Kidney tubule cell (primary cell): ENCODE measurements at regions not wholly inside any gene's neighbourhood (a gene's known extent, or its start where the extent isn't known, plus 50 kb on each side); places are given as distances from the start of the nearest gene placed in this dataset.
"Not testable (repeated sequence)": the region's sequence is repeated elsewhere in the genome, so short reads cannot be mapped to it uniquely, and the experiment has no call there.

Experiments
- DNase-seq: peaks from one replicate; pipeline ENCODE4 v3.0.0-alpha.2; 2018; ENCODE audit warnings: low spot score

DNA sequence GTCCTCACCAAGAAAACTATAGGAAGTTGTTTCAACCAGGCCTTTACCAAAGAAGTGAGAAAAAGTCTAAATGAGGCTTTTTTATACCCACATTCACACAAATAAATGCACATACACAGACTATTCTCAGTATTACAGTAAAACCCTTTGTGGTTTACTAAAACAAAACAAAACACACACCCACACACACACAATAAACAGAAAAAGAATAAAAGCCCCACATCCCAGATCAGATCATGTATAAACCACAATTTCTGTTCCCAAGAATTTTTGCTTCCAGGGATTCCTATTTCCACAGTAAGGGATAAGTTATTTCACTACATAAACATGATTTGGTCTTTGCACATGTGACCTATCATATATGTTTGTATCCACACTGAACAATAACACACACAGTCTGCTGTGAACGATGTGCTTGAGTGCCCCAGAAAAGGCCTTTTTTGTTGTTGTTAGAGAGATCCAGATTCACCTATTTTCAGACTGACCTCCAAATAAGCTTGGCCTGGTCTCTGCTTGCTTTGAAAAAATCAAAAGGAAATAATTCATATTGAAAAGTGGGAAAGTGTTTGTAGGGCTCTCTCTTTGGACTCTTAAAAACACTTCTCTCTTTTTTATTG is 283.4 kb upstream of the ATP11B start:
- no peak for DNase-seq

DNA sequence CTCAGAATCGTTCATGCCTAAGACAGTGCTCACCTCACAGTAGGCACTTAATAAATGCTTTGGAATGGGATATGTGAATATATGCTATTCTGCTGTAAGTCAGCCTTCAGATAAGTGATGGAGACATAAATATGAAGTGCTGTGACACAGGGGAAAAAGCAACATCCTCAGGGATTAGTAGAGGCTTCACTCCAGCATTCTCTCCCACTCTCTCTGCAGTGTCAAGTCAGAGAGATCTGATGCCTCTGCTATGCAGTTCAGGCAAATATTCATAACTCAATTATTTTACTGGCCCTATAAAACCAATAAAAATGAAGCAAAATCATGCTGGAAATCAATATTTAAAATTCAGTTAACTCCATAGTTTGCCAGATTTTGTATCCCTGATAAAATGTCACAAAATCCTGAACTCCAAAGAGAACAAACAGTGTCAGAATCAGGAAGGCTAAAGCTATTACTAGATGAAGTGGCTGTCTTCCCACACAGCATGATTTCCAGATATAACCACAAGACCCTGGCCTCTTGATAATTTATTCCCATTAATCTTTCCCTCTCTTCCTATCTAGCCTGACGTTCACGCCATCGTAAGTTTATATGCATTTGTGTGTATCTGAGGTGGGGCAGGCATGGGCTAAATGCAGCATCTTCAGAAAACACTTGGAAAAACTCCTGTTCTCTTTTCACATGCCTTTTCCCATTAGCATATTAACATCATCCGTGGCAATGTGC is 278.9 kb upstream of the ATP11B start:
- DNase-seq, result no peak

- DNase-seq, result no peak
Measured at GRCh38 chr3:182516597-182517336, 276.5 kb upstream of the ATP11B start.

DNA sequence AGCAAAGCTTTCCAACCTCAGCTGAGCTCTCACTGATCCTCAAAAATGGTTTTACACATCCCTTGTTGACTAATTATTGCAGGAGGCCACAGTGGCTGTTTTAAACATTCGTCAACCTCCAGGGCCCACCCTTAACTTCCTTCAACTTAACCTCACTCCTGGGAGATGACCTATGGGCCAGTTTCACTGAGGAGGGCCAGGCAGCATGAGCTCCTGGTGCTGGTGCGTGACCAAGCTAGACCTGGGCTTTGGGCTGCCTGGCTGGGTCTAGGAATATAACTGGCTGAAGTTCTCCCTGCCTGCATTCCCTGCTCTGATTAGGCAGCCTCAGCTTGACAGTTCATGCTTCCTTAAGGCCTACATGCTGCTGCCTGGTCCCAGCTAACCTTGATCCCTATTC is 273.7 kb upstream of the ATP11B start:
- peak; percentile 26 for DNase-seq

GRCh38 chr3:182521339-182521738 is 272.0 kb upstream of the ATP11B start:
- no peak for DNase-seq

- not testable (repeated sequence) for DNase-seq
Measured at GRCh38 chr3:182523424-182523823, 269.9 kb upstream of the ATP11B start.

DNA sequence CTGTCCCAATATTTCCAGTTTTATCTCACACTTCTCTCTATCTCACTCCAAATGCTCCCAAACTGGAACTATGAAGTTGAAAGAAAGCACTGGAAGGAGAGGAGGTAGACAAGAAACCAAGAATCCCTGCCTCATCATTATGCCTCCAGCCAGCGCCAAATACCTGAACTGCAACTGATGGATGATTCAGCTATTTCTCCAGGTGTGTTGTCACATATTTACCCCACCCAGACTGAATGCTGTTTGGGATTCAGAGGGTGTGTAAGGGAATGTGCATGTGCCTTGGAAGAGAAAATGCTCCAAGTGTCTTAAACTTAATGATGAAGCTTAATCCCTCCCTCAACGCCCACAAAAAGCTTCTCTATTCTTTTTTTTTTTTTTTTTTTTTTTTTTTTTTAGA is 269.5 kb upstream of the ATP11B start:
- peak; percentile 35 for DNase-seq

DNA sequence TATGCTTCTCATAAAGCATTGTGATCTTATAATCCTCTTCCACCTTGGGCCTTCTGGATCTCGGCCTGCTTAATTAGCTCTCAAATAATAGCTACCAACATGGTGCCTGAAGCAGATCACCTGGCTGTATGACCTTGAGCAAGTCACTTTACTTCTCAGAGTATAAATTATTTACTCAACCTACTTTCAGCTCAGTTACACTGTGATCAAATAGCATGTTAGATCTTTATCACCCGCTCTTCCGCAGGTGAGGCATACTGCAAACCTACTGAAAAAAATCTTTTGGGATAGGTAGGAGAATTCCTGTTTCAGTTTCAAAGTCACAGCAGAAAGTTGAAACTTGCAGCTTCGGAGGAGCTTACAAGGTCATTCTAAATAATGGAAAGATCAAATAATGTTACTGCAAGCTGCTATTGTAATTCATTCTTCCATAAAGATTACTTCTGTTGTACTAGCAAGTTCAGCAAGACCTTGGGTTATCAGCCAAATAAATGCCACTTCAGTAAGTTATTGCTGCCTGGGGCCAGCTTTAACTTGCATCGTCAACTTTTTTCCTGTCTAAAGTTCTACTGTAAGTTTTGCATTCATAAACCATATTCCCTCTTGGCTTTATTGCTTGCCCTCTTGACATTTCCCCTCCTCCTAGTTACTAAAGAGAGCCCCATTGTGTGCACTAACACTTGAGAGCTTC is 268.4 kb upstream of the ATP11B start:
- no peak for DNase-seq

GRCh38 chr3:182525766-182526374 is 267.4 kb upstream of the ATP11B start:
- no peak for DNase-seq

DNA sequence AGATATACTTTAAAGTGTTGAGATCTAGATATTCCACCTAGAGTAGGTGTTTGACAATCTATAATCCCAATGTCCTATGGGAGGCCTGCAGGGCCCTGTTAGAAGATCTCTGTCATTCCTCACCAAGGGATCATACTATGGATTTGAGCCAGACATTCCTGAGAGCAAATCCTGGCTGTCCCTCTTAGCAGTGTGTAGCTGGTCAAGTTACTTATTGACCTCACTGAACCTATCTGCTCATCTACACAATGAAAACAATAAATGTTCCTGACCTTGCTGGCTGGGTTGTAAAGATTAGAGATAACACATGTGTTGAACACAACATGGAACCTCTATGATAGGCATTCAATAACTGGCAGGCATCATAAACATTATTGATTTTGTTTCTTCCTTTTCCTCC is 265.6 kb upstream of the ATP11B start:
- DNase-seq, result peak; percentile 84

GRCh38 chr3:182530316-182530715 is 263.0 kb upstream of the ATP11B start:
- DNase-seq, result no peak

DNA sequence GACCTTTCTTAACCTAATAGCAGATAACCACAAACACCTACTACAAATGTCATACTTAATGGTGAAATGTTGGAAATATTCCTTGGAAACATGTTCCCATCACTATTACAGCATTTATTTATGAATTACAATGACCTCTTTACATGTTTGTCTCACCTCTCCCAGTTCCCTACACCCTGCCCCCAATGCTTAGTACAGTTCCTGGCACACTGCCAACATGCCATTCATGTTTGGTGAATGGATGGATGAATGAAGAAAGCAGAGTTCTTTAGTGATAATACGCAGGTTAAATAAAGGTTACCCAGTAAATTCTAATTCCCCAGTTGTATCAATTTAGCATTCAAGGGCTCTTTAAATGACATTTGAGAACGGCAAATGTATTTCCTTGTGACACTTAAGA is 259.9 kb upstream of the ATP11B start:
- peak; percentile 58 for DNase-seq

DNA sequence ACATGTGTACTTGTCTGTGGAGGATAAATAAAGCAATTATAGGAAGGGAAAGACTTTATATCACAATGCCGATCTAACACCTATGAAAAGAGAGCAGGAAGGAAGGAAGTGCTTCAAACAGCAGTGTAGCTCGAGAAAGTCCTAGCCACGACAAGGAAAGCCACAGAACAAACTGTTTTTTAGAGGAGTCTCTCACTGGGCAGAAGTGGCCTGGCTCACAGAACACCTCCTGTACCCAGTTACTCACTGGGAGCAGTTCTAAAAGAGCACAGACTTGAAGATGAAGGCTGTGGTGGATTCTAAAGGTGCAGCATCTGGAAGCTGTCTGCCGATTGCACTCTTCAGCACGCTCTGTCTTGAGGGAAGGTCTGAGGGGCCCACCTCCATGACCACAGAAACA is 248.8 kb upstream of the ATP11B start:
- no peak for DNase-seq

- DNase-seq, result peak; percentile 28
Measured at GRCh38 chr3:182562274-182562673, 231.0 kb upstream of the ATP11B start.

GRCh38 chr3:182565916-182566796 is 227.1 kb upstream of the ATP11B start:
- peak; percentile 76 for DNase-seq

- peak; percentile 28 for DNase-seq
Measured at GRCh38 chr3:182567700-182568099, 225.6 kb upstream of the ATP11B start.

DNA sequence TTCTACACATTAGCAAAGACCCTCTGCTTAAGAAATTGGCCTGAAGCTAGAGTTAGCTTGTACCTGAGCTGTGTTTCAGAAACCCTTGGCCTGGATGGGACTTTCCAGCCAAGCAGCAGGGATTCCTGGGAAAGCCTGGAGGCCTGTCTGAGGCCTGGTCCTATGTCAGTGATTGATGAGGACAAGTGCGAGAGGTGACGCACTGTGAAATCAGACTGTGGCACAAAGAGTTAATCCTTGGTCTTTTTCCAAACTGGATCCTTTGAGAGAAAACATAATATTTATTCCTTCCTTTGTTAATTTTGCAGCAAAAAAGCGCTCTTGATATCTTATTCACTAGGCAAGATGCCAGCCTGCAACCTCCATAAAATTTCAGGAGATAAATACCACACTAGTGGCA is 225.0 kb upstream of the ATP11B start:
- DNase-seq, result no peak

- DNase-seq, result no peak
Measured at GRCh38 chr3:182568876-182569275, 224.4 kb upstream of the ATP11B start.

- DNase-seq, result peak; percentile 25
Measured at GRCh38 chr3:182570946-182571594, 222.2 kb upstream of the ATP11B start.

DNA sequence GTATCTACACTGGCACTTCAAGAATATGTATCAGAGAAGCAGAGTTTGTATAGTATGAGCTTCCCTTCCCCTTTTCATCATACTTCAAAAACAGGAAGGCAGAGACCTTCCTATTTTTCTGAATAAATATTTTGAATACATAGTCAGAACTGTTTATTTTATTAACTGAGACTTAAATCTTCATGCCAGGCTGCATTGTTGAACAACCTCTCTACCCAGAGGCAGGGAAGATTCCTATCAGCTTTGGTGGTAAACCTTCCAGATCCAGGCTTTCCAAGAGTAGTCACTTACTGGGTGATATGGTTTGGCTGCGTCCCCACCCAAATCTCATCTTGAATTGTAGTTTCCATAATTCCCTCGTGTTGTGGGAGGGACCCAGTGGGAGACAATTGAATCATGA is 217.4 kb upstream of the ATP11B start:
- DNase-seq, result no peak

DNA sequence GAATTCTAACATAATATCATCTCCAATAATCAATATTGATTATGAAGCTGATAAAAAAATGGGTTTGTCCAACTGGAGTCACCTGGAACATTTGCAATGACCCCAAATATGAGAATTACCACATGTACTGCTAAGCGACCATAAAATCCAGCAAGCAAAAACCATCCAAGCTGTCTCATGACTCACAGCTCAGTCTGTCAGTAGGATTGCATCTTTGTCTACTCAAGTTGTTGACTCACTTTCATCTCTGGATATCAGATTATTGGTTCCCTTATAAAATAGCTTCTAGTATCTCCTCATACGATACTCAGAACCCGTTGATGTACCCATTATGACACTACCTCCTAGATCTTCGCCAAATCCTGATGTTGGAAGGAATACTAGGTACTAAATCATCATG is 209.8 kb upstream of the ATP11B start:
- peak; percentile 18 for DNase-seq
